ENCODE measurements at regions not wholly inside any gene's neighbourhood (a gene's known extent, or its start where the extent isn't known, plus 50 kb on each side); places are given as distances from the start of the nearest gene placed in this dataset.
"Not testable (repeated sequence)": the region's sequence is repeated elsewhere in the genome, so short reads cannot be mapped to it uniquely, and the experiment has no call there.

GRCh38 chr3:82586002-82586401, 824.6 kb upstream of the GBE1 start:
- not testable (repeated sequence) for TF ChIP-seq FOXP2 (optimal IDR thresholded peaks at IDR 0.05; ENCODE audit: control extremely low read depth, extremely low read length, insufficient read depth); EZH2 (IDR thresholded peaks at IDR 0.05); POLR2AphosphoS5 (IDR thresholded peaks at IDR 0.05; ENCODE audit: borderline replicate concordance, low read depth, low read length)

Measured in SK-N-MC (cell line).